H1 (cell line): ENCODE measurements at regions not wholly inside any gene's neighbourhood (a gene's known extent, or its start where the extent isn't known, plus 50 kb on each side); places are given as distances from the start of the nearest gene placed in this dataset.

Source experiments
- CTCF ChIA-PET: fragments of 300-600 bp; sonication (Branson Sonifier 250); formaldehyde crosslinking; loops from one replicate; lab custom pipeline; 2021; ENCODE audit not compliant: partially characterized antibody; lab: Charles Lee
- POLR2A ChIA-PET: fragments of 300-600 bp; sonication (Branson Sonifier 250); formaldehyde crosslinking; loops from one replicate; lab custom pipeline; 2021; ENCODE audit warnings: inconsistent platforms; ENCODE audit not compliant: partially characterized antibody; lab: Charles Lee
- DNase-seq, 2 experiments: peaks; one replicate each; pipeline versions ENCODE4 v3.0.0 to v3.0.0-alpha.2; 2010 to 2022; ENCODE audit warnings: low spot score in 2 of 2, low read depth in 1 of 2, mixed read lengths in 1 of 2
- FAIRE-seq: peaks from 2 replicates; lab custom pipeline; 2011; peaks lifted over from hg19 to GRCh38; lab: Jason Lieb, UNC
- H2AFZ ChIP-seq: 2 replicates; pipeline ENCODE4 v1.8.1; 2012; ENCODE audit warnings: low read length, inconsistent platforms
- H2AK5ac ChIP-seq: 2 replicates; pipeline ENCODE4 v1.6.1; 2013; ENCODE audit warnings: low read depth, low read length
- H2BK120ac ChIP-seq: replicated peaks from 2 replicates; pipeline ENCODE3; 2013; ENCODE audit warnings: low read depth, low read length, inconsistent platforms
- H2BK12ac ChIP-seq: 2 replicates; pipeline ENCODE4 v1.6.1; 2013; ENCODE audit warnings: low read depth, low read length
- H2BK15ac ChIP-seq: 2 replicates; pipeline ENCODE4 v1.6.1; 2013; ENCODE audit warnings: low read length
- H2BK20ac ChIP-seq: 2 replicates; pipeline ENCODE4 v1.6.1; 2013; ENCODE audit warnings: low read length
- H2BK5ac ChIP-seq: 2 replicates; pipeline ENCODE4 v1.6.1; 2013; ENCODE audit warnings: low read depth, low read length
- H3K14ac ChIP-seq: 2 replicates; pipeline ENCODE4 v1.6.1; 2013; ENCODE audit warnings: inconsistent platforms; ENCODE audit not compliant: insufficient read length
- H3K18ac ChIP-seq: 2 replicates; pipeline ENCODE4 v1.6.1; 2013; ENCODE audit warnings: low read length; ENCODE audit errors: extremely low read depth
- H3K23ac ChIP-seq: 2 replicates; pipeline ENCODE4 v1.6.1; 2013; ENCODE audit warnings: inconsistent platforms; ENCODE audit not compliant: insufficient read length
- H3K23me2 ChIP-seq: 2 replicates; pipeline ENCODE4 v1.6.1; 2013; ENCODE audit warnings: low read depth, low read length
- H3K27ac ChIP-seq: 2 replicates; pipeline ENCODE4 v1.6.1; 2011; ENCODE audit warnings: low read depth, low read length, inconsistent platforms
- H3K27me3 ChIP-seq, 4 experiments: replicated peaks in 1 of 4; 1 replicate in 1 of 4; 2 replicates in 3 of 4; pipeline versions ENCODE4 v1.6.1 to v1.8.1; 2011 to 2013; ENCODE audit warnings: low read length in 3 of 4, mild to moderate bottlenecking in 3 of 4, inconsistent platforms in 2 of 4, mixed read lengths in 2 of 4, moderate library complexity in 1 of 4; ENCODE audit not compliant: control insufficient read depth in 3 of 4, insufficient read depth in 3 of 4; ENCODE audit errors: extremely low read depth in 1 of 4
- H3K36me3 ChIP-seq, 4 experiments: 2 replicates each; pipeline versions ENCODE4 v1.6.1 to v1.8.1; 2011 to 2013; ENCODE audit warnings: mild to moderate bottlenecking in 4 of 4, low read length in 3 of 4, moderate library complexity in 2 of 4, control low read depth in 1 of 4, inconsistent platforms in 1 of 4; ENCODE audit not compliant: insufficient read depth in 4 of 4, control insufficient read depth in 2 of 4
- H3K4ac ChIP-seq: replicated peaks from 2 replicates; pipeline ENCODE3; 2013; ENCODE audit warnings: low read length, low read depth, mixed read lengths, inconsistent platforms; ENCODE audit not compliant: insufficient read length
- H3K4me1 ChIP-seq, 4 experiments: replicated peaks in 1 of 4; 1 replicate in 1 of 4; 2 replicates in 3 of 4; pipeline versions ENCODE4 v1.6.1 to v1.8.1; 2011 to 2013; ENCODE audit warnings: low read length in 3 of 4, inconsistent platforms in 2 of 4, mixed read lengths in 1 of 4; ENCODE audit not compliant: insufficient read depth in 4 of 4, control insufficient read depth in 3 of 4
- H3K4me2 ChIP-seq, 2 experiments: 2 replicates each; pipeline versions ENCODE4 v1.6.1 to v1.8.1; 2011 to 2013; ENCODE audit warnings: low read depth in 2 of 2, low read length in 2 of 2, control low read depth in 1 of 2, inconsistent platforms in 1 of 2, mild to moderate bottlenecking in 1 of 2; ENCODE audit not compliant: insufficient read depth in 1 of 2
- H3K4me3 ChIP-seq, 4 experiments: fragments of 200-600, 300-600 bp in 1 of 4; sonication (generic), shearing (Covaris generic), sonication (Bioruptor Twin) in 1 of 4; 2 replicates each; pipeline versions ENCODE4 v1.5.1 to v1.8.1; 2011 to 2016; ENCODE audit warnings: low read length in 4 of 4, low read depth in 3 of 4, control low read depth in 2 of 4, inconsistent platforms in 2 of 4, mild to moderate bottlenecking in 2 of 4, mixed read lengths in 1 of 4, moderate library complexity in 1 of 4; ENCODE audit not compliant: insufficient read depth in 2 of 4; ENCODE audit errors: extremely low read depth in 1 of 4
- H3K56ac ChIP-seq: replicated peaks from 2 replicates; pipeline ENCODE3; 2013; ENCODE audit warnings: low read depth, mild to moderate bottlenecking, mixed read lengths, low read length, inconsistent platforms; ENCODE audit not compliant: insufficient read length
- H3K79me1 ChIP-seq: 2 replicates; pipeline ENCODE4 v1.6.1; 2013; ENCODE audit warnings: low read depth, low read length, control low read depth
- H3K79me2 ChIP-seq, 2 experiments: 2 replicates each; pipeline versions ENCODE4 v1.6.1 to v1.8.1; 2012 to 2013; ENCODE audit warnings: low read length in 2 of 2, mild to moderate bottlenecking in 2 of 2, inconsistent platforms in 1 of 2; ENCODE audit not compliant: insufficient read depth in 2 of 2, control insufficient read depth in 1 of 2
- H3K9ac ChIP-seq, 4 experiments: replicated peaks in 1 of 4; 1 replicate in 1 of 4; 2 replicates in 3 of 4; pipeline versions ENCODE4 v1.6.1 to v1.8.1; 2011 to 2013; ENCODE audit warnings: low read depth in 3 of 4, low read length in 3 of 4, control low read depth in 2 of 4, mild to moderate bottlenecking in 2 of 4, moderate library complexity in 2 of 4, inconsistent platforms in 1 of 4; ENCODE audit errors: extremely low read depth in 1 of 4
- H3K9me3 ChIP-seq, 2 experiments: 2 replicates each; pipeline versions ENCODE4 v1.6.1 to v1.8.1; 2012 to 2013; ENCODE audit warnings: mild to moderate bottlenecking in 2 of 2, moderate library complexity in 2 of 2, control low read depth in 1 of 2, inconsistent platforms in 1 of 2, low read depth in 1 of 2, low read length in 1 of 2, mixed read lengths in 1 of 2; ENCODE audit not compliant: insufficient read depth in 2 of 2
- H4K20me1 ChIP-seq, 2 experiments: replicated peaks in 1 of 2; 2 replicates each; pipeline versions ENCODE3 to v1.8.1; 2011 to 2013; ENCODE audit warnings: inconsistent platforms in 2 of 2, low read length in 2 of 2, mild to moderate bottlenecking in 1 of 2; ENCODE audit not compliant: insufficient read depth in 2 of 2, control insufficient read depth in 1 of 2
- H4K5ac ChIP-seq: 2 replicates; pipeline ENCODE4 v1.6.1; 2013; ENCODE audit warnings: low read length, low read depth, mixed read lengths, inconsistent platforms; ENCODE audit not compliant: insufficient read length
- H4K8ac ChIP-seq: 2 replicates; pipeline ENCODE4 v1.8.0; 2013; ENCODE audit warnings: mild to moderate bottlenecking, moderate library complexity, low read length, inconsistent platforms; ENCODE audit not compliant: insufficient read depth; ENCODE audit errors: extremely low read depth
- H4K91ac ChIP-seq: replicated peaks from 2 replicates; pipeline ENCODE3; 2013; ENCODE audit warnings: low read length, mixed read lengths, inconsistent platforms; ENCODE audit not compliant: insufficient read length
- CBX8 ChIP-seq: fragments of 300-800, 300-1000 bp; sonication (generic); IDR thresholded peaks from 2 replicates; pipeline ENCODE4 v1.7.1; 2016; ENCODE audit warnings: low read depth, low read length, borderline replicate concordance
- CHD2 ChIP-seq: IDR thresholded peaks from 2 replicates; pipeline ENCODE4 v1.6.1; 2012; ENCODE audit warnings: low read length, improper control_type of control experiment
- EP300 ChIP-seq, 2 experiments: IDR thresholded peaks; 1 replicate in 1 of 2; 2 replicates in 1 of 2; pipeline ENCODE4 v1.6.1; 2011 to 2012; ENCODE audit warnings: low read depth in 2 of 2, low read length in 2 of 2, mild to moderate bottlenecking in 2 of 2, borderline replicate concordance in 1 of 2, inconsistent platforms in 1 of 2, moderate library complexity in 1 of 2
- HDAC6 ChIP-seq: IDR thresholded peaks from one replicate; pipeline ENCODE4 v1.7.1; 2012; ENCODE audit warnings: low read depth, mild to moderate bottlenecking, inconsistent platforms, low read length, moderate library complexity
- KDM1A ChIP-seq: fragments of 200-600, 300-600 bp; sonication (generic); IDR thresholded peaks from 2 replicates; pipeline ENCODE4 v1.7.1; 2016; ENCODE audit warnings: mild to moderate bottlenecking, low read length, borderline replicate concordance
- TCF12 ChIP-seq: IDR thresholded peaks from 2 replicates; pipeline ENCODE4 v1.6.1; 2011; ENCODE audit warnings: low read depth, mild to moderate bottlenecking, low read length
- WGBS, 2 experiments: shearing (Covaris generic) in 1 of 2; methylation state at CpG; one replicate each; pipeline versions ENCODE4 v1.1.6 to v1.1.7; 2013 to 2015; ENCODE audit warnings: low lambda C conversion rate in 2 of 2, mixed read lengths in 2 of 2, inconsistent platforms in 1 of 2, low coverage in 1 of 2, missing lambda C conversion rate in 1 of 2; ENCODE audit not compliant: insufficient replicate concordance in 2 of 2, insufficient coverage in 1 of 2, insufficient read length in 1 of 2; ENCODE audit errors: extremely low coverage in 1 of 2, missing lambda C conversion rate in 1 of 2; 5-methylcytosine and 5-hydroxymethylcytosine counted together
- TF ChIP-seq, protein P1 (sequence below): IDR thresholded peaks from 2 replicates; pipeline ENCODE4 v1.6.1; 2011; ENCODE audit warnings: low read length, improper control_type of control experiment

DNA sequence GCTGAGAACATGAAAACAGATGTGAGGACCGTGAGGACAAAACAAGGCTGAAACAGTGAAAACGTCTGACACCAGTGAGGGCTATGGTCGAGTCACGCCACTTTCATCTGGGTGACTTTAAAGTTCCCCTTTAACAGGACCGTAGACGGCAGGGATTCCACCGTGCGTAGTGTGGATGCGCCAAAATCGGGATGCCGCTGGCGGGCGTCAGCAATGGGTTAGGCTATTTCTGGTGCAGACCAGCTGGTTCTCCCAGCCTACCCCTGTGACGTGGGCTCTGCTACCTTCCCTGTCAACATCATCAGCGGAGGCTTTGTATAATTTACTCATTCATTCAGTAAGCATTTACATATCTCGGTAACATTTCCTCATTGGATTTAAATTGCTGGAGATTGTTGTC is 246.6 kb upstream of the AJAP1 start:
- H3K4ac ChIP-seq, result no peak overlapping the region
- H2BK15ac ChIP-seq, result no peak overlapping the region
- no peak overlapping the region for H3K56ac ChIP-seq
- no peak overlapping the region for H2BK5ac ChIP-seq
- H2BK20ac ChIP-seq, result no peak overlapping the region
- no peak overlapping the region for H4K91ac ChIP-seq
- no peak overlapping the region for H3K4me2 ChIP-seq
- H3K23me2 ChIP-seq, result peaks cover 2% of the 10 kb centered on the region; the same call in 1 of the 2 replicates
- no peak overlapping the region for H2AFZ ChIP-seq
- no peak overlapping the region for H2BK120ac ChIP-seq
- H3K9ac ChIP-seq, result no peak overlapping the region
- H3K36me3 ChIP-seq, result no peaks in the 10 kb centered on the region
- no peak overlapping the region for H3K27ac ChIP-seq
- H3K79me2 ChIP-seq, result no peaks in the 10 kb centered on the region
- TF ChIP-seq CBX8 (no peak), CHD2 (no peak), HDAC6 (no peak), KDM1A (no peak), EP300 (IDR thresholded peaks at IDR 0.05; ENCODE audit: borderline replicate concordance in 1 of 2, low read depth in 2 of 2, low read length in 2 of 2) (no peak), TCF12 (no peak)
- TF ChIP-seq, protein P1, sequence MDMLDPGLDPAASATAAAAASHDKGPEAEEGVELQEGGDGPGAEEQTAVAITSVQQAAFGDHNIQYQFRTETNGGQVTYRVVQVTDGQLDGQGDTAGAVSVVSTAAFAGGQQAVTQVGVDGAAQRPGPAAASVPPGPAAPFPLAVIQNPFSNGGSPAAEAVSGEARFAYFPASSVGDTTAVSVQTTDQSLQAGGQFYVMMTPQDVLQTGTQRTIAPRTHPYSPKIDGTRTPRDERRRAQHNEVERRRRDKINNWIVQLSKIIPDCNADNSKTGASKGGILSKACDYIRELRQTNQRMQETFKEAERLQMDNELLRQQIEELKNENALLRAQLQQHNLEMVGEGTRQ, result no peak
- H2AK5ac ChIP-seq, result no peak overlapping the region
- FAIRE-seq (no peak), DNase-seq (no peak)
- H4K8ac ChIP-seq, result no peak overlapping the region; the same call in 1 of the 2 replicates
- no peak overlapping the region for H3K18ac ChIP-seq
- POLR2A ChIA-PET, result no interaction called here
- H3K79me1 ChIP-seq, result no peaks in the 10 kb centered on the region
- no peaks in the 10 kb centered on the region for H3K27me3 ChIP-seq
- peaks cover 10 to 39% of the 10 kb centered on the region in 2 experiments; a peak in 3 of 4 replicates for H3K9me3 ChIP-seq
- H4K20me1 ChIP-seq, result no peaks in the 10 kb centered on the region
- H2BK12ac ChIP-seq, result no peak overlapping the region
- no peak overlapping the region for H3K23ac ChIP-seq
- H3K4me3 ChIP-seq, result no peak overlapping the region
- H3K14ac ChIP-seq, result no peak overlapping the region
- H3K4me1 ChIP-seq, result no peaks in the 10 kb centered on the region
- no peak overlapping the region for H4K5ac ChIP-seq
- 84% methylated on average over 16 of the region's 16 CpGs; no CpG with 5 or more reads in 1 of the 2 experiments for WGBS, 2 experiments
- CTCF ChIA-PET, result no interaction called here
